Choroid plexus epithelial cell (primary cell): ENCODE measurements at regions not wholly inside any gene's neighbourhood (a gene's known extent, or its start where the extent isn't known, plus 50 kb on each side); places are given as distances from the start of the nearest gene placed in this dataset.
"Not testable (repeated sequence)": the region's sequence is repeated elsewhere in the genome, so short reads cannot be mapped to it uniquely, and the experiment has no call there.

ENCODE experiments used
- DNase-seq: peaks from one replicate; pipeline ENCODE4 v3.0.0-alpha.2; 2010; ENCODE audit warnings: low read depth
- H3K4me3 ChIP-seq: 2 replicates; pipeline ENCODE4 v1.5.1; 2011; ENCODE audit warnings: low read depth, mild to moderate bottlenecking, control low read depth, low read length, moderate library complexity
- CTCF ChIP-seq: conservative IDR thresholded peaks from 2 replicates; pipeline ENCODE4 v1.5.1; 2011; ENCODE audit warnings: low read depth, mild to moderate bottlenecking, control low read depth, inconsistent platforms, low read length, moderate library complexity

- no peak for DNase-seq
- no peak for TF ChIP-seq CTCF
- H3K4me3 ChIP-seq: no peak overlapping the region
These were observed 349.3 kb upstream of the PCDH18 start for GRCh38 chr4:137881641-137882040.

- H3K4me3 ChIP-seq, DNase-seq: not testable (repeated sequence)
These were observed 335.8 kb upstream of the PCDH18 start for GRCh38 chr4:137868067-137868466.

- H3K4me3 ChIP-seq: no peak overlapping the region
- TF ChIP-seq CTCF: no peak
- no peak for DNase-seq
These were observed 334.4 kb upstream of the PCDH18 start for GRCh38 chr4:137866671-137867070.

GRCh38 chr4:137861682-137862081, 329.4 kb upstream of the PCDH18 start:
- TF ChIP-seq CTCF: peak; percentile 50
- H3K4me3 ChIP-seq: no peak overlapping the region
- DNase-seq: peak; percentile 59

- no peak overlapping the region for H3K4me3 ChIP-seq
- no peak for DNase-seq
- no peak for TF ChIP-seq CTCF
These were observed 321.1 kb upstream of the PCDH18 start for GRCh38 chr4:137853424-137853823.

- no peak for DNase-seq
- no peak overlapping the region for H3K4me3 ChIP-seq
- no peak for TF ChIP-seq CTCF
These were observed 320.0 kb upstream of the PCDH18 start for GRCh38 chr4:137852326-137852725.

- TF ChIP-seq CTCF: no peak
- H3K4me3 ChIP-seq: no peak overlapping the region
- DNase-seq: no peak
These were observed 319.1 kb upstream of the PCDH18 start for GRCh38 chr4:137851435-137851834.

GRCh38 chr4:137827945-137828344, 295.7 kb upstream of the PCDH18 start:
- not testable (repeated sequence) for H3K4me3 ChIP-seq, DNase-seq
